ENCODE measurements at regions not wholly inside any gene's neighbourhood (a gene's known extent, or its start where the extent isn't known, plus 50 kb on each side); places are given as distances from the start of the nearest gene placed in this dataset.

DNA sequence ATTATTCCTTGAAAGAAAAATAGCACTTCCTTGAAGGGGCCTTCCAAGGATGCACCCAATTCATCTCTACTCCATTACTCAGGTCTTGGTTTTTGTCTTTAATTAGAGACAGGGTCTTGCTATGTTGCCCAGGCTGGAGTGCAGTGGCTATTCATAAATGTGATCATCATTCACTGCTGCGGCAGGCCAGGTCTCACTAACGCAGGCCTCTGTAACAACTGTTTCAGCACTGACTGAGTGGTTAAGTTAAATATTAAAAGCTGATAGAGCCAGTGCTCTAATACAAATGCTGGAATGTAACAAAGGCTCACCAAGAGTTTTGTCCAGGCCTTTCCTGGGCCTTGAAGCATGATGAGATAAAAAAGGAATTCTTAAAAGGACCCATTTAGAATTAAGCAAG, 61.4 kb upstream of the GNAZ start:
- Histone ChIP-seq H3K4me1 (ENCODE audit: insufficient read depth, low read length) (peaks cover 5% of the 10 kb centered on the region), H3K27me3 (ENCODE audit: control insufficient read depth in 1 of 2, insufficient read depth in 2 of 2, low read length in 2 of 2) (peaks cover 0 to 3% of the 10 kb centered on the region in 2 experiments), H3K36me3 (ENCODE audit: insufficient read depth, low read length) (no peaks in the 10 kb centered on the region), H3K4me3 (ENCODE audit: low read length) (no peak overlapping the region), H3K9me3 (ENCODE audit: control insufficient read depth in 1 of 2, insufficient read depth in 1 of 2, low read length in 2 of 2) (no peaks in the 10 kb centered on the region), H3K27ac (ENCODE audit: low read depth in 1 of 2, low read length in 2 of 2) (no peak overlapping the region)
- no peak for ATAC-seq (ENCODE audit: poor library complexity)
- TF ChIP-seq, protein P1, sequence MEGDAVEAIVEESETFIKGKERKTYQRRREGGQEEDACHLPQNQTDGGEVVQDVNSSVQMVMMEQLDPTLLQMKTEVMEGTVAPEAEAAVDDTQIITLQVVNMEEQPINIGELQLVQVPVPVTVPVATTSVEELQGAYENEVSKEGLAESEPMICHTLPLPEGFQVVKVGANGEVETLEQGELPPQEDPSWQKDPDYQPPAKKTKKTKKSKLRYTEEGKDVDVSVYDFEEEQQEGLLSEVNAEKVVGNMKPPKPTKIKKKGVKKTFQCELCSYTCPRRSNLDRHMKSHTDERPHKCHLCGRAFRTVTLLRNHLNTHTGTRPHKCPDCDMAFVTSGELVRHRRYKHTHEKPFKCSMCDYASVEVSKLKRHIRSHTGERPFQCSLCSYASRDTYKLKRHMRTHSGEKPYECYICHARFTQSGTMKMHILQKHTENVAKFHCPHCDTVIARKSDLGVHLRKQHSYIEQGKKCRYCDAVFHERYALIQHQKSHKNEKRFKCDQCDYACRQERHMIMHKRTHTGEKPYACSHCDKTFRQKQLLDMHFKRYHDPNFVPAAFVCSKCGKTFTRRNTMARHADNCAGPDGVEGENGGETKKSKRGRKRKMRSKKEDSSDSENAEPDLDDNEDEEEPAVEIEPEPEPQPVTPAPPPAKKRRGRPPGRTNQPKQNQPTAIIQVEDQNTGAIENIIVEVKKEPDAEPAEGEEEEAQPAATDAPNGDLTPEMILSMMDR (IDR thresholded peaks at IDR 0.05) = no peak
- DNase-seq = no peak
- no peaks in the 10 kb centered on the region for H3K9me3 Mint-ChIP-seq
- CTCF ChIA-PET = no interaction called here
- no peak overlapping the region for H3K4me3 Mint-ChIP-seq
- intact Hi-C loops (cut with DNase I, micrococcal nuclease) = no loop called here
- peaks cover 47% of the 10 kb centered on the region for H3K27me3 Mint-ChIP-seq
- POLR2A ChIA-PET = no interaction called here
- H3K27ac Mint-ChIP-seq = no peak overlapping the region
- peaks cover 16% of the 10 kb centered on the region for H3K4me1 Mint-ChIP-seq (ENCODE audit: low read depth)
- H3K36me3 Mint-ChIP-seq (ENCODE audit: low read depth) = no peaks in the 10 kb centered on the region
